HepG2 (cell line): ENCODE measurements at regions not wholly inside any gene's neighbourhood (a gene's known extent, or its start where the extent isn't known, plus 50 kb on each side); places are given as distances from the start of the nearest gene placed in this dataset.

Experiments
- ATAC-seq: fragments of 200-7000 bp; cut with Tn5 transposase; 3 replicates; pipeline ENCODE4 v1.9.1; 2020; ENCODE audit warnings: mild to moderate bottlenecking, moderate library complexity
- BruUV-seq: library from RNA; stranded (reverse); fragments of 400-500 nt; replicated peaks from 2 replicates; lab custom pipeline; 2021; lab: Mats Ljungman, UMichigan
- CTCF ChIA-PET: fragments of 300-600 bp; formaldehyde crosslinking; extraction: SDS; loops from one replicate; lab custom pipeline; 2021; ENCODE audit warnings: low total read pairs, inconsistent platforms, low intra/inter-chr PET ratio; lab: Yijun Ruan, JAX
- POLR2A ChIA-PET: fragments of 350-600 bp; sonication (Branson Sonifier 250); formaldehyde crosslinking; loops from one replicate; lab custom pipeline; 2020; ENCODE audit warnings: antibody characterized with exemption, inconsistent platforms; lab: Yijun Ruan, JAX
- DNase-seq: peaks from one replicate; pipeline ENCODE4 v3.0.0-alpha.2; 2015; ENCODE audit warnings: low spot score
- FAIRE-seq: peaks from 3 replicates; lab custom pipeline; 2011; peaks lifted over from hg19 to GRCh38; lab: Jason Lieb, UNC
- H2AFZ ChIP-seq: one replicate; pipeline ENCODE4 v1.6.1; 2011; ENCODE audit warnings: low read length, inconsistent platforms
- H3K27ac ChIP-seq: fragments of 300-600 bp; 3 replicates; pipeline ENCODE4 v1.8.0; 2011; ENCODE audit warnings: mixed run types, mild to moderate bottlenecking, mixed read lengths, low read length, inconsistent platforms; ENCODE audit not compliant: insufficient read depth; ENCODE audit errors: extremely low read length
- H3K27me3 ChIP-seq, 2 experiments: fragments of 200-600 bp in 1 of 2; 2 replicates in 1 of 2; 3 replicates in 1 of 2; pipeline versions ENCODE4 v1.6.0 to v1.8.0; 2011; ENCODE audit warnings: low read length in 2 of 2, mild to moderate bottlenecking in 2 of 2, moderate library complexity in 2 of 2, inconsistent platforms in 1 of 2; ENCODE audit not compliant: insufficient read depth in 2 of 2, control insufficient read depth in 1 of 2
- H3K36me3 ChIP-seq, 2 experiments: fragments of 200-600 bp in 1 of 2; replicated peaks in 1 of 2; 2 replicates in 1 of 2; 3 replicates in 1 of 2; pipeline versions ENCODE4 v1.5.1 to v1.8.0; 2011; ENCODE audit warnings: low read length in 2 of 2, inconsistent platforms in 1 of 2; ENCODE audit not compliant: insufficient read depth in 2 of 2, control insufficient read depth in 1 of 2
- H3K4me1 ChIP-seq: 2 replicates; pipeline ENCODE4 v1.5.1; 2012; ENCODE audit warnings: low read length, inconsistent platforms; ENCODE audit not compliant: insufficient read depth
- H3K4me2 ChIP-seq: 2 replicates; pipeline ENCODE4 v1.6.0; 2011; ENCODE audit warnings: low read depth, low read length, inconsistent platforms
- H3K4me3 ChIP-seq, 3 experiments: fragments of 200-600 bp in 1 of 3; sonication (generic), shearing (Covaris generic) in 1 of 3; replicated peaks in 1 of 3; 2 replicates each; pipeline ENCODE4 v1.5.1; 2011 to 2016; ENCODE audit warnings: low read length in 3 of 3, inconsistent platforms in 2 of 3, low read depth in 2 of 3, mild to moderate bottlenecking in 2 of 3, control low read depth in 1 of 3, mixed read lengths in 1 of 3; ENCODE audit not compliant: insufficient read depth in 1 of 3
- H3K79me2 ChIP-seq: one replicate; pipeline ENCODE4 v1.6.1; 2011; ENCODE audit warnings: low read length, inconsistent platforms; ENCODE audit not compliant: insufficient read depth
- H3K9ac ChIP-seq: 2 replicates; pipeline ENCODE4 v1.6.0; 2011; ENCODE audit warnings: mild to moderate bottlenecking, low read depth, low read length, inconsistent platforms; ENCODE audit not compliant: insufficient read depth
- H3K9me3 ChIP-seq: 2 replicates; pipeline ENCODE4 v1.5.1; 2012; ENCODE audit warnings: mild to moderate bottlenecking, low read length
- H4K20me1 ChIP-seq: 2 replicates; pipeline ENCODE4 v1.6.0; 2011; ENCODE audit warnings: inconsistent platforms, mild to moderate bottlenecking, low read length, moderate library complexity; ENCODE audit not compliant: insufficient read depth
- CEBPB ChIP-seq: IDR thresholded peaks from 2 replicates; pipeline ENCODE4 v1.6.1; 2011; ENCODE audit warnings: low read depth, low read length, improper control_type of control experiment, borderline replicate concordance
- ZNF10 ChIP-seq: sonication (generic); formaldehyde crosslinking; IDR thresholded peaks from 2 replicates; pipeline ENCODE4 v1.4.0; 2020; ENCODE audit warnings: mild to moderate bottlenecking, low read depth, missing genetic modification reagents, borderline replicate concordance
- WGBS: methylation state at CpG from one replicate; pipeline ENCODE4 v1.1.6; 2017; ENCODE audit warnings: low lambda C conversion rate; 5-methylcytosine and 5-hydroxymethylcytosine counted together
- in situ Hi-C: cut with HindIII; loops from 2 replicates; pipeline ENCODE4 v1.10.0; 2017; ENCODE audit warnings: low pct_unique_long_range_greater_than_20kb; ENCODE audit not compliant: extremely low pct_ligation_motif_present
- intact Hi-C: fragments of 100-400 bp; cut with micrococcal nuclease; formaldehyde crosslinking; loops from one replicate; pipeline ENCODE4 v1.10.0; 2022; ENCODE audit not compliant: unreplicated experiment
- TF ChIP-seq, protein P1 (sequence below), 2 experiments: sonication (generic) in 1 of 2; formaldehyde crosslinking in 1 of 2; IDR thresholded peaks; 2 replicates each; pipeline versions ENCODE4 v1.4.0 to v1.6.1; 2018 to 2020; ENCODE audit warnings: missing genetic modification reagents in 2 of 2, borderline replicate concordance in 1 of 2, low read depth in 1 of 2, mild to moderate bottlenecking in 1 of 2, missing biosample characterization in 1 of 2
- TF ChIP-seq, protein P2 (sequence below): sonication (generic); formaldehyde crosslinking; IDR thresholded peaks from 2 replicates; pipeline ENCODE4 v1.4.0; 2020; ENCODE audit warnings: missing genetic modification reagents, borderline replicate concordance
- TF ChIP-seq, protein P3 (sequence below): sonication (generic); formaldehyde crosslinking; IDR thresholded peaks from one replicate; pipeline ENCODE4 v1.5.1; 2020; ENCODE audit warnings: mild to moderate bottlenecking, missing genetic modification reagents; ENCODE audit errors: not compliant biosample characterization

DNA sequence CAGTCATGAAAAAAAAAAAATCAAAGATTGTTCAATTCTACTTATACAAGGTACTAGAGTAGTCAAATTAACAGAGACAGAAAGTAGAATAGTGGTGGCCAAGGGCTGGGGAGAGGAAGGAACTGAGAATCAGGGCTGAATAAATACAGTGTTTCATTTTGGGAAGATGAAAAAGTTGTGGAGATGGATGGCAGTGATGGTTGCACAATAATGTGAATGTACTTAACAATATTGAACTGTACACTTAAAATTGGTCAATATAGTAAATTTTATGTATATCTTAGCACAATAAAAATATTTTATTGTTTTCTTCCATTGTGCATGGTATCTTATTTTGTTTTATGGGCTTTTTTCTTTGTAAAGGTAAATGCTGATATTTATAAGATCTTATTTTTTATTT lies 262.2 kb upstream of the AGTR1 start:
- no peak for FAIRE-seq
- Histone ChIP-seq H3K9me3 (no peaks in the 10 kb centered on the region), H3K79me2 (no peaks in the 10 kb centered on the region), H3K9ac (no peak overlapping the region), H3K4me3 (no peak overlapping the region), H3K4me1 (peaks cover 3% of the 10 kb centered on the region), H2AFZ (no peak overlapping the region), H3K4me2 (no peak overlapping the region), H4K20me1 (no peaks in the 10 kb centered on the region), H3K36me3 (no peaks in the 10 kb centered on the region), H3K27ac (no peak overlapping the region), H3K27me3 (no peaks in the 10 kb centered on the region)
- POLR2A ChIA-PET, result no interaction called here
- in situ Hi-C loops, result no loop called here
- DNase-seq, result no peak
- CTCF ChIA-PET, result no interaction called here
- no TSS peak for BruUV-seq
- peak; percentile 64 for TF ChIP-seq CEBPB
- TF ChIP-seq, protein P1, sequence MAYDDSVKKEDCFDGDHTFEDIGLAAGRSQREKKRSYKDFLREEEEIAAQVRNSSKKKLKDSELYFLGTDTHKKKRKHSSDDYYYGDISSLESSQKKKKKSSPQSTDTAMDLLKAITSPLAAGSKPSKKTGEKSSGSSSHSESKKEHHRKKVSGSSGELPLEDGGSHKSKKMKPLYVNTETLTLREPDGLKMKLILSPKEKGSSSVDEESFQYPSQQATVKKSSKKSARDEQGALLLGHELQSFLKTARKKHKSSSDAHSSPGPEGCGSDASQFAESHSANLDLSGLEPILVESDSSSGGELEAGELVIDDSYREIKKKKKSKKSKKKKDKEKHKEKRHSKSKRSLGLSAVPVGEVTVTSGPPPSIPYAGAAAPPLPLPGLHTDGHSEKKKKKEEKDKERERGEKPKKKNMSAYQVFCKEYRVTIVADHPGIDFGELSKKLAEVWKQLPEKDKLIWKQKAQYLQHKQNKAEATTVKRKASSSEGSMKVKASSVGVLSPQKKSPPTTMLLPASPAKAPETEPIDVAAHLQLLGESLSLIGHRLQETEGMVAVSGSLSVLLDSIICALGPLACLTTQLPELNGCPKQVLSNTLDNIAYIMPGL (CRISPR knock-in tag; IDR thresholded peaks at IDR 0.05; ENCODE audit: borderline replicate concordance in 1 of 2, low read depth in 1 of 2), result no peak
- TF ChIP-seq, protein P2, sequence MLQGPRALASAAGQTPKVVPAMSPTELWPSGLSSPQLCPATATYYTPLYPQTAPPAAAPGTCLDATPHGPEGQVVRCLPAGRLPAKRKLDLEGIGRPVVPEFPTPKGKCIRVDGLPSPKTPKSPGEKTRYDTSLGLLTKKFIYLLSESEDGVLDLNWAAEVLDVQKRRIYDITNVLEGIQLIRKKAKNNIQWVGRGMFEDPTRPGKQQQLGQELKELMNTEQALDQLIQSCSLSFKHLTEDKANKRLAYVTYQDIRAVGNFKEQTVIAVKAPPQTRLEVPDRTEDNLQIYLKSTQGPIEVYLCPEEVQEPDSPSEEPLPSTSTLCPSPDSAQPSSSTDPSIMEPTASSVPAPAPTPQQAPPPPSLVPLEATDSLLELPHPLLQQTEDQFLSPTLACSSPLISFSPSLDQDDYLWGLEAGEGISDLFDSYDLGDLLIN, result no peak
- no peak for ATAC-seq
- intact Hi-C loops, result no loop called here

DNA sequence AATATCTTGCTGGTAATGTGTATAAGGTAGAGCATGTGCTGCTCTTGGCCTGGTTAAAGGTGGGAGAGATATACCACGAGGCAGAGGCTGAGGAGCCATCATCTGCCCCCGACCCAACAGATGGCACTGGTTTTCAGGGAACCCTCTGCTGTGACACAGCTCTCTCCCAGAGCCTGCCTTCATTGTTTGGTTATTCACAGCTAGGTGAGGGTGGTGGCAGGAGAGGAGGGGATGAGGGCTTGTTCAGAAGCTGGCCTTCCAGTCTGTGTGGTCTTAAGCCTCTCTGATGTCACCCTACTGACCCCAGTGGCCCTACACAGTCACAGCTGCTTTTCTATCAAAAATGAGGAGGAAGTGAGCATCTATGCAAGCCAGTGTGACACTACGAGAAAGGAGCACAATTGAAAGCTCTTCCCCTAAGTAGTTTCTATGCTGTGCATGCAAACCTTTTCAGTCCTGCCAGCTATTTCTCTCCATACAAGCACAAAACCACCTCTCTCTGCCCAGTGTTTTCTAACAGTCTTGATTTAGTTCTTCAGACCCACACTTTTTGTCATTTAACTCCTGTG lies 258.4 kb upstream of the AGTR1 start:
- in situ Hi-C loops, result no loop called here
- H3K9me3 ChIP-seq, result no peaks in the 10 kb centered on the region
- no peak for TF ChIP-seq ZNF10 (CRISPR knock-in tag)
- TF ChIP-seq, protein P3, sequence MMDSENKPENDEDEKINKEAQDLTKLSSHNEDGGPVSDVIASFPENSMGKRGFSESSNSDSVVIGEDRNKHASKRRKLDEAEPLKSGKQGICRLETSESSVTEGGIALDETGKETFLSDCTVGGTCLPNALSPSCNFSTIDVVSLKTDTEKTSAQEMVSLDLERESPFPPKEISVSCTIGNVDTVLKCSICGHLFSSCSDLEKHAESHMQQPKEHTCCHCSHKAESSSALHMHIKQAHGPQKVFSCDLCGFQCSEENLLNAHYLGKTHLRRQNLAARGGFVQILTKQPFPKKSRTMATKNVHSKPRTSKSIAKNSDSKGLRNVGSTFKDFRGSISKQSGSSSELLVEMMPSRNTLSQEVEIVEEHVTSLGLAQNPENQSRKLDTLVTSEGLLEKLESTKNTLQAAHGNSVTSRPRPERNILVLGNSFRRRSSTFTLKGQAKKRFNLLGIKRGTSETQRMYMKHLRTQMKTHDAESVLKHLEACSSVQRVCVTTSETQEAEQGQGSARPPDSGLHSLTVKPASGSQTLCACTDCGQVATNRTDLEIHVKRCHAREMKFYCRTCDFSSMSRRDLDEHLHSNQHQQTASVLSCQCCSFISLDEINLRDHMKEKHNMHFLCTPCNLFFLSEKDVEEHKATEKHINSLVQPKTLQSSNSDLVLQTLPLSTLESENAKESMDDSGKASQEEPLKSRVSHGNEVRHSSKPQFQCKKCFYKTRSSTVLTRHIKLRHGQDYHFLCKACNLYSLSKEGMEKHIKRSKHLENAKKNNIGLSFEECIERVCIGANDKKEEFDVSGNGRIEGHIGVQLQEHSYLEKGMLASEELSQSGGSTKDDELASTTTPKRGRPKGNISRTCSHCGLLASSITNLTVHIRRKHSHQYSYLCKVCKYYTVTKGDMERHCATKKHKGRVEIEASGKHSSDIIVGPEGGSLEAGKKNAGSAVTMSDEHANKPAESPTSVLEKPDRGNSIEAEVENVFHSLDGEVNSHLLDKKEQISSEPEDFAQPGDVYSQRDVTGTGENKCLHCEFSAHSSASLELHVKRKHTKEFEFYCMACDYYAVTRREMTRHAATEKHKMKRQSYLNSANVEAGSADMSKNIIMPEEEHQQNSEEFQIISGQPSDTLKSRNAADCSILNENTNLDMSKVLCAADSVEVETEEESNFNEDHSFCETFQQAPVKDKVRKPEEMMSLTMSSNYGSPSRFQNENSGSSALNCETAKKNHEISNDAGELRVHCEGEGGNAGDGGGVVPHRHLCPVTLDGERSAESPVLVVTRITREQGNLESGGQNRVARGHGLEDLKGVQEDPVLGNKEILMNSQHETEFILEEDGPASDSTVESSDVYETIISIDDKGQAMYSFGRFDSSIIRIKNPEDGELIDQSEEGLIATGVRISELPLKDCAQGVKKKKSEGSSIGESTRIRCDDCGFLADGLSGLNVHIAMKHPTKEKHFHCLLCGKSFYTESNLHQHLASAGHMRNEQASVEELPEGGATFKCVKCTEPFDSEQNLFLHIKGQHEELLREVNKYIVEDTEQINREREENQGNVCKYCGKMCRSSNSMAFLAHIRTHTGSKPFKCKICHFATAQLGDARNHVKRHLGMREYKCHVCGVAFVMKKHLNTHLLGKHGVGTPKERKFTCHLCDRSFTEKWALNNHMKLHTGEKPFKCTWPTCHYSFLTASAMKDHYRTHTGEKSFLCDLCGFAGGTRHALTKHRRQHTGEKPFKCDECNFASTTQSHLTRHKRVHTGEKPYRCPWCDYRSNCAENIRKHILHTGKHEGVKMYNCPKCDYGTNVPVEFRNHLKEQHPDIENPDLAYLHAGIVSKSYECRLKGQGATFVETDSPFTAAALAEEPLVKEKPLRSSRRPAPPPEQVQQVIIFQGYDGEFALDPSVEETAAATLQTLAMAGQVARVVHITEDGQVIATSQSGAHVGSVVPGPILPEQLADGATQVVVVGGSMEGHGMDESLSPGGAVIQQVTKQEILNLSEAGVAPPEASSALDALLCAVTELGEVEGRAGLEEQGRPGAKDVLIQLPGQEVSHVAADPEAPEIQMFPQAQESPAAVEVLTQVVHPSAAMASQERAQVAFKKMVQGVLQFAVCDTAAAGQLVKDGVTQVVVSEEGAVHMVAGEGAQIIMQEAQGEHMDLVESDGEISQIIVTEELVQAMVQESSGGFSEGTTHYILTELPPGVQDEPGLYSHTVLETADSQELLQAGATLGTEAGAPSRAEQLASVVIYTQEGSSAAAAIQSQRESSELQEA (CRISPR knock-in tag), result no peak

More for the DNA sequence above, 258.4 kb upstream of the AGTR1 start:
- peaks cover 12% of the 10 kb centered on the region for H3K4me1 ChIP-seq
- ChIA-PET CTCF (no interaction called here), POLR2A (no interaction called here)
- ATAC-seq (peak; percentile 49; the same call in 2 of the 3 replicates), FAIRE-seq (no peak), DNase-seq (no peak)
- no peaks in the 10 kb centered on the region for H3K36me3 ChIP-seq
- 31% methylated on average over 3 of the region's 3 CpGs for WGBS
- H3K27ac ChIP-seq, result no peak overlapping the region
- intact Hi-C loops, result no loop called here
- H4K20me1 ChIP-seq, result no peaks in the 10 kb centered on the region
- no TSS peak for BruUV-seq
- H3K79me2 ChIP-seq, result no peaks in the 10 kb centered on the region
- no peak overlapping the region for H3K9ac ChIP-seq
- H3K4me2 ChIP-seq, result no peak overlapping the region
- H3K4me3 ChIP-seq, result no peak overlapping the region
- no peaks in the 10 kb centered on the region; a peak in 1 of 5 replicates for H3K27me3 ChIP-seq
- no peak overlapping the region for H2AFZ ChIP-seq
